Esophagus mucosa (tissue), 1 donor: ENCODE measurements at regions not wholly inside any gene's neighbourhood (a gene's known extent, or its start where the extent isn't known, plus 50 kb on each side); places are given as distances from the start of the nearest gene placed in this dataset.
A peak's percentile ranks its signal among the peaks of the same experiment; 100 is the strongest.
"Not testable (repeated sequence)": the region's sequence is repeated elsewhere in the genome, so short reads cannot be mapped to it uniquely, and the experiment has no call there.

Experiments used
- ATAC-seq: fragments of 200-7000 bp; cut with Tn5 transposase; one replicate; pipeline ENCODE4 v1.9.1; 2020
- donor health status: DM: yes; HTN: yes; CAD: no.

GRCh38 chr11:86145439-86146156, 76.7 kb upstream of the PICALM start:
- ATAC-seq, result no peak

GRCh38 chr11:86144846-86145245, 76.0 kb upstream of the PICALM start:
- ATAC-seq, result no peak

- ATAC-seq, result not testable (repeated sequence)
Observed at GRCh38 chr11:86144087-86144486, 75.2 kb upstream of the PICALM start.

GRCh38 chr11:86143087-86144030, 74.5 kb upstream of the PICALM start:
- peak; percentile 41 for ATAC-seq

GRCh38 chr11:86142170-86142569, 73.3 kb upstream of the PICALM start:
- ATAC-seq, result no peak

- no peak for ATAC-seq
Observed at GRCh38 chr11:86141727-86142126, 72.8 kb upstream of the PICALM start.

GRCh38 chr11:86140334-86140990, 71.6 kb upstream of the PICALM start:
- no peak for ATAC-seq

GRCh38 chr11:86138958-86139357, 70.1 kb upstream of the PICALM start:
- no peak for ATAC-seq

GRCh38 chr11:86136538-86136937, 67.7 kb upstream of the PICALM start:
- ATAC-seq, result no peak

GRCh38 chr11:86135319-86135714, 66.4 kb upstream of the PICALM start:
- no peak for ATAC-seq

GRCh38 chr11:86134580-86135318, 65.9 kb upstream of the PICALM start:
- ATAC-seq, result no peak

- ATAC-seq, result no peak
Observed at GRCh38 chr11:86132667-86133249, 63.9 kb upstream of the PICALM start.

- ATAC-seq, result no peak
Observed at GRCh38 chr11:86129740-86130540, 61.1 kb upstream of the PICALM start.

GRCh38 chr11:86128914-86129313, 60.0 kb upstream of the PICALM start:
- no peak for ATAC-seq

GRCh38 chr11:86126862-86127261, 58.0 kb upstream of the PICALM start:
- ATAC-seq, result no peak

- ATAC-seq, result no peak
Observed at GRCh38 chr11:86124251-86125233, 55.7 kb upstream of the PICALM start.

- ATAC-seq, result no peak
Observed at GRCh38 chr11:86122773-86123172, 53.9 kb upstream of the PICALM start.

GRCh38 chr11:86120807-86121206, 51.9 kb upstream of the PICALM start:
- no peak for ATAC-seq

- ATAC-seq, result no peak
Observed at GRCh38 chr11:86119906-86120305, 51.0 kb upstream of the PICALM start.

GRCh38 chr11:86119077-86119476, 50.2 kb upstream of the PICALM start:
- ATAC-seq, result no peak
